Transverse colon (tissue), 4 donors: ENCODE measurements at regions not wholly inside any gene's neighbourhood (a gene's known extent, or its start where the extent isn't known, plus 50 kb on each side); places are given as distances from the start of the nearest gene placed in this dataset.
"Not testable (repeated sequence)": the region's sequence is repeated elsewhere in the genome, so short reads cannot be mapped to it uniquely, and the experiment has no call there.

Experiments
- DNase-seq: peaks from one replicate; pipeline ENCODE4 v3.0.0-alpha.2; 2019
- H3K27ac ChIP-seq, 4 donors: fragments of 200-600 bp; sonication (generic); 2 replicates each; pipeline ENCODE4 v1.5.1; 2016 to 2018; ENCODE audit warnings: inconsistent platforms in 4 of 4
- H3K27me3 ChIP-seq: fragments of 200-600 bp; sonication (generic); 2 replicates; pipeline ENCODE4 v1.5.1; 2017; ENCODE audit warnings: inconsistent platforms
- H3K36me3 ChIP-seq, 4 donors: fragments of 200-600 bp; sonication (generic); 2 replicates each; pipeline ENCODE4 v1.5.1; 2017 to 2019; ENCODE audit warnings: inconsistent platforms in 4 of 4
- H3K4me1 ChIP-seq, 4 donors: fragments of 200-600 bp; sonication (generic); 2 replicates each; pipeline ENCODE4 v1.5.1; 2017 to 2020; ENCODE audit warnings: inconsistent platforms in 4 of 4
- H3K4me3 ChIP-seq, 4 donors: fragments of 200-600 bp; sonication (generic); 1 replicate in 1 of 4; 2 replicates in 3 of 4; pipeline versions ENCODE4 v1.5.1 to v1.6.1; 2017 to 2019; ENCODE audit warnings: inconsistent platforms in 4 of 4
- H3K9me3 ChIP-seq, 2 donors: fragments of 200-600 bp; sonication (generic); 2 replicates each; pipeline ENCODE4 v1.5.1; 2017 to 2019; ENCODE audit warnings: inconsistent platforms in 2 of 2
- EP300 ChIP-seq: sonication (generic); formaldehyde crosslinking; IDR thresholded peaks from one replicate; pipeline ENCODE4 v1.6.1; 2017; ENCODE audit warnings: antibody characterized with exemption, low read depth
- POLR2A ChIP-seq: fragments of 450-650 bp; IDR thresholded peaks from one replicate; pipeline ENCODE4 v1.6.1; 2016; ENCODE audit warnings: antibody characterized with exemption, mild to moderate bottlenecking, moderate library complexity
- POLR2AphosphoS5 ChIP-seq, 3 donors: sonication (generic); formaldehyde crosslinking; IDR thresholded peaks; one replicate each; pipeline ENCODE4 v1.6.1; 2016; ENCODE audit warnings: antibody characterized with exemption in 3 of 3
- WGBS, 2 donors: methylation state at CpG; one replicate each; pipeline ENCODE4 v1.1.5; 2018; ENCODE audit warnings: low coverage in 1 of 2; 5-methylcytosine and 5-hydroxymethylcytosine counted together
- in situ Hi-C, 4 donors: fragments of 200-750 bp; cut with MboI; loops; one replicate each; pipeline versions ENCODE4 v1.15.0 to v1.15.1; 2017; ENCODE audit warnings: low sequenced_read_pairs in 3 of 4, low pct_ligation_motif_present in 1 of 4, low pct_unique_long_range_greater_than_20kb in 1 of 4
- intact Hi-C: fragments of 100-400 bp; cut with DNase I; formaldehyde crosslinking; loops from one replicate; pipeline ENCODE4 v1.15.1; 2023; ENCODE audit warnings: low total_unique reads
- TF ChIP-seq, protein P1 (sequence below), 5 experiments: fragments of 200-600 bp in 3 of 5; fragments of 450-650 bp in 2 of 5; sonication (generic) in 3 of 5; IDR thresholded peaks; 1 replicate in 2 of 5; 2 replicates in 3 of 5; pipeline ENCODE4 v1.5.1; 2016 to 2017; ENCODE audit warnings: antibody characterized with exemption in 5 of 5, inconsistent platforms in 3 of 5, mild to moderate bottlenecking in 2 of 5, moderate library complexity in 1 of 5

- intact Hi-C loops, result no loop called here
- in situ Hi-C loops, result no loop called here
- H3K4me3 ChIP-seq, result no peak overlapping the region
Observed at GRCh38 chr1:64348961-64349648, 120.8 kb upstream of the CACHD1 start.

DNA sequence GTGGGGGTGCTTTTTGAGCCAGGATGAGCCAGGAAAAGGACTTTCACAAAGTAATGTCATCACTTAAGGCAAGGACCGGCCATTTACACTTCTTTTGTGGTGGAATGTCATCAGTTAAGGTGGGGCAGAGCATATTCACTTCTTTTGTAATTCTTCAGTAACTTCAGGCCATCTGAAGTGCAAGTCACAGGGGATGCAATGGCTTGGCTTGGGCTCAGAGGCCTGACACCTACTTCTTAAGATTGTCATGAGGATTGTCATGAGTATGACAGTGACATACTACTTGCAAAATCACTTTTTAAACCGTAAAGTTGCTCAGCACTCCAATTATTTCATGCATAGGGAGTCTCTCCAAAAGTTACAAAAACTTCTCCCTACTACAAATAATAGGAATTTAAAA is 114.4 kb upstream of the CACHD1 start:
- H3K9me3 ChIP-seq, H3K4me3 ChIP-seq, H3K27me3 ChIP-seq, DNase-seq, H3K36me3 ChIP-seq, in situ Hi-C loops, intact Hi-C loops, H3K4me1 ChIP-seq, H3K27ac ChIP-seq: not testable (repeated sequence)
- 83 to 89% methylated on average over 1 to 2 of the region's 2 CpGs for WGBS, 2 donors

More at GRCh38 chr1:64348961-64349648, 120.8 kb upstream of the CACHD1 start:
- no peaks in the 10 kb centered on the region for H3K9me3 ChIP-seq
- no peaks in the 10 kb centered on the region for H3K4me1 ChIP-seq
- no peaks in the 10 kb centered on the region for H3K27me3 ChIP-seq
- no peaks in the 10 kb centered on the region for H3K36me3 ChIP-seq
- no peak for DNase-seq
- 94 to 97% methylated on average over 3 to 6 of the region's 6 CpGs for WGBS, 2 donors
- TF ChIP-seq POLR2AphosphoS5 (IDR thresholded peaks at IDR 0.05) (no peak), POLR2A (no peak), EP300 (no peak)
- TF ChIP-seq, protein P1, sequence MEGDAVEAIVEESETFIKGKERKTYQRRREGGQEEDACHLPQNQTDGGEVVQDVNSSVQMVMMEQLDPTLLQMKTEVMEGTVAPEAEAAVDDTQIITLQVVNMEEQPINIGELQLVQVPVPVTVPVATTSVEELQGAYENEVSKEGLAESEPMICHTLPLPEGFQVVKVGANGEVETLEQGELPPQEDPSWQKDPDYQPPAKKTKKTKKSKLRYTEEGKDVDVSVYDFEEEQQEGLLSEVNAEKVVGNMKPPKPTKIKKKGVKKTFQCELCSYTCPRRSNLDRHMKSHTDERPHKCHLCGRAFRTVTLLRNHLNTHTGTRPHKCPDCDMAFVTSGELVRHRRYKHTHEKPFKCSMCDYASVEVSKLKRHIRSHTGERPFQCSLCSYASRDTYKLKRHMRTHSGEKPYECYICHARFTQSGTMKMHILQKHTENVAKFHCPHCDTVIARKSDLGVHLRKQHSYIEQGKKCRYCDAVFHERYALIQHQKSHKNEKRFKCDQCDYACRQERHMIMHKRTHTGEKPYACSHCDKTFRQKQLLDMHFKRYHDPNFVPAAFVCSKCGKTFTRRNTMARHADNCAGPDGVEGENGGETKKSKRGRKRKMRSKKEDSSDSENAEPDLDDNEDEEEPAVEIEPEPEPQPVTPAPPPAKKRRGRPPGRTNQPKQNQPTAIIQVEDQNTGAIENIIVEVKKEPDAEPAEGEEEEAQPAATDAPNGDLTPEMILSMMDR (IDR thresholded peaks at IDR 0.05), result no peak
- H3K27ac ChIP-seq, result no peak overlapping the region

DNA sequence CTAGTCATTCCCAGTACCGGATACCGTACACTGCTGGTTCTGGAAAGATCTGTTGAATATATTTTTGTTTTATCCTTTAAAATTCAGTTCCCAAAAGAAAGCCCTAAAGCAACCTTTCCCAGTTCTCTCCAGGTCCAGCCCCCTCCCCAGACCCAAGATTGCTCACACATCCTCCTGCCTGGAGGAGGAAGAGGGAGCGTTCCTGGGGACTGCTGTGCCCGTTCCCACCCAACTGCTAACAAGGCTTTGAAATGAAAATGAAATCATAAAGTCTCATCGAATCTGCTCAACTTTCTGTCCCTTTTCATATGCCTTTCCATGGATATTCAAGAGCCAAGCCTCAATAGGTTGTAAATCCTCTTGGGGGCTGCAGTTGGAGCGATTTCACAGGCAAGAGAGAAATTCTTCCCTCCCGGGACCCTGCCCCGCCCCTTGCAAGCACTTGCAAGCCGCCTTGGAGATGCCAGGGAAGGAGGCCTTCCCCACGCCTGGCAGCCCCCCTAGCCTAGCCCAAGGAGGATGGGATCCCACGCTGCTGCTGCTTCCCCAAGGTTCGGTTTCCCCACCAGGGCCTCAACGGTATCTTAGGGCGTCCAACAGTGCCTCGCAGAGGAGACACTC is 113.2 kb upstream of the CACHD1 start:
- TF ChIP-seq EP300 (no peak), POLR2A (no peak), POLR2AphosphoS5 (IDR thresholded peaks at IDR 0.05) (no peak)
- TF ChIP-seq, protein P1 (IDR thresholded peaks at IDR 0.05), result no peak
- no peaks in the 10 kb centered on the region for H3K4me1 ChIP-seq
- H3K27me3 ChIP-seq, result no peaks in the 10 kb centered on the region
- intact Hi-C loops (no loop called here), in situ Hi-C loops (no loop called here)
- no peak overlapping the region for H3K4me3 ChIP-seq
- H3K36me3 ChIP-seq, result no peaks in the 10 kb centered on the region
- H3K9me3 ChIP-seq, result no peaks in the 10 kb centered on the region
- DNase-seq, result no peak
- H3K27ac ChIP-seq, result no peak overlapping the region
- WGBS, 2 donors, result 73 to 81% methylated on average over 5 to 15 of the region's 15 CpGs

DNA sequence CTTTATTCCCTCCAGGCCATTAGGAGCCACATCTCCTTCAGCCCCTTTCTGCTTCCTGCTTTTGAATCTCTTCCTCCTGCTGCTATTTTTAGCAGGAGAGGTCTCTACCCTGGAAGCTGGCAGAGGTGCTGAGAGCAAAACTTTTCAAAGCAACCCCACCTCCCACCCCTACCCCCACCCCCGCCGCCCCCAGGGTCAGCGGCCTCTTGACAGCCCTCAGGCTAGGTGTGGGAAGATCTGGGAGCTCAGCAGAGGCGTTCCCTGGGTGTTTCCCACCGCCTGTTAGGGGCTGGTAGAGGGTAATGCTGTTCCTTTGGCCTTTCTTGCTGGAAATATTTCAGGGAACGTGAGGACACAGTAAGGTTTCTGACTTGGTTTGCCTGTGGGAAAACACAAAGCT is 112.5 kb upstream of the CACHD1 start:
- in situ Hi-C loops (no loop called here), intact Hi-C loops (no loop called here)
- Histone ChIP-seq H3K4me1 (no peaks in the 10 kb centered on the region), H3K36me3 (no peaks in the 10 kb centered on the region), H3K4me3 (no peak overlapping the region), H3K27me3 (no peaks in the 10 kb centered on the region), H3K9me3 (no peaks in the 10 kb centered on the region), H3K27ac (no peak overlapping the region)
- no peak for DNase-seq
- TF ChIP-seq POLR2A, result no peak
- no peak for TF ChIP-seq POLR2AphosphoS5 (IDR thresholded peaks at IDR 0.05)
- no peak for TF ChIP-seq EP300
- TF ChIP-seq, protein P1 (IDR thresholded peaks at IDR 0.05), result no peak
- 40 to 57% methylated on average over 1 to 6 of the region's 6 CpGs for WGBS, 2 donors
